Activated B cell treated with CpG ODN at 0.5 μM for 24 hours (primary cell): ENCODE measurements at regions not wholly inside any gene's neighbourhood (a gene's known extent, or its start where the extent isn't known, plus 50 kb on each side); places are given as distances from the start of the nearest gene placed in this dataset.
A peak's percentile ranks its signal among the peaks of the same experiment; 100 is the strongest.

Experiments used
- ATAC-seq: fragments of 200-7000 bp; cut with Tn5 transposase; one replicate; pipeline ENCODE4 v1.10.0; 2021; ENCODE audit warnings: low read depth, mild to moderate bottlenecking, moderate library complexity
- CTCF ChIA-PET: fragments of 350-600 bp; sonication (Branson Sonifier 250); formaldehyde crosslinking; loops from one replicate; lab custom pipeline; 2021; ENCODE audit warnings: antibody characterized with exemption; lab: Charles Lee
- POLR2A ChIA-PET: fragments of 350-600 bp; sonication (Branson Sonifier 250); formaldehyde crosslinking; loops from one replicate; lab custom pipeline; 2021; ENCODE audit warnings: antibody characterized with exemption; lab: Charles Lee
- DNase-seq: peaks from one replicate; pipeline ENCODE4 v3.0.0; 2022
- H3K27ac Mint-ChIP-seq: one replicate; pipeline ENCODE4 v1.8.0; 2020; ENCODE audit warnings: mixed read lengths
- H3K27me3 Mint-ChIP-seq: one replicate; pipeline ENCODE4 v1.8.0; 2021; ENCODE audit warnings: mixed read lengths
- H3K36me3 Mint-ChIP-seq: one replicate; pipeline ENCODE4 v1.8.0; 2021; ENCODE audit warnings: low read depth, mixed read lengths
- H3K4me1 Mint-ChIP-seq: one replicate; pipeline ENCODE4 v1.8.0; 2021; ENCODE audit warnings: mixed read lengths
- H3K4me3 Mint-ChIP-seq: one replicate; pipeline ENCODE4 v1.8.0; 2020; ENCODE audit warnings: mild to moderate bottlenecking, mixed read lengths
- H3K9me3 Mint-ChIP-seq: one replicate; pipeline ENCODE4 v1.8.0; 2020; ENCODE audit warnings: mixed read lengths
- CTCF ChIP-seq: fragments of 200-600 bp; IDR thresholded peaks from one replicate; pipeline ENCODE4 v1.8.0; 2022; ENCODE audit warnings: antibody characterized with exemption, mild to moderate bottlenecking
- intact Hi-C: fragments of 100-400 bp; cut with micrococcal nuclease; formaldehyde crosslinking; loops from one replicate; pipeline ENCODE4 v1.15.1; 2024

GRCh38 chr15:98546329-98546728 lies 102.0 kb upstream of the IGF1R start:
- Mint-ChIP-seq H3K27me3 (peaks cover 34% of the 10 kb centered on the region), H3K4me1 (peaks cover 22% of the 10 kb centered on the region), H3K27ac (no peak overlapping the region), H3K4me3 (no peak overlapping the region), H3K9me3 (peaks cover 5% of the 10 kb centered on the region), H3K36me3 (no peaks in the 10 kb centered on the region)
- intact Hi-C loops = no loop called here
- no peak for ATAC-seq
- no peak for TF ChIP-seq CTCF
- ChIA-PET POLR2A (no interaction called here), CTCF (no interaction called here)
- no peak for DNase-seq

GRCh38 chr15:98547275-98547674 lies 101.1 kb upstream of the IGF1R start:
- ChIA-PET CTCF (no interaction called here), POLR2A (no interaction called here)
- intact Hi-C loops = no loop called here
- Mint-ChIP-seq H3K4me1 (peaks cover 22% of the 10 kb centered on the region), H3K27me3 (peaks cover 34% of the 10 kb centered on the region), H3K27ac (no peak overlapping the region), H3K9me3 (peaks cover 5% of the 10 kb centered on the region), H3K36me3 (no peaks in the 10 kb centered on the region), H3K4me3 (peak overlapping the region; percentile 80)
- DNase-seq = no peak
- no peak for TF ChIP-seq CTCF
- no peak for ATAC-seq

GRCh38 chr15:98547741-98548138 lies 100.6 kb upstream of the IGF1R start:
- Mint-ChIP-seq H3K4me1 (peaks cover 22% of the 10 kb centered on the region), H3K36me3 (no peaks in the 10 kb centered on the region), H3K27ac (peak overlapping the region; percentile 2), H3K9me3 (peaks cover 5% of the 10 kb centered on the region), H3K27me3 (peaks cover 34% of the 10 kb centered on the region), H3K4me3 (peak overlapping the region; percentile 80)
- POLR2A ChIA-PET = interaction anchor here (1.0 kb wide), 1 partner anchor 1186 kb away, joined by 6 read pairs; the partner anchor contains the start of gene LYSMD4
- intact Hi-C loops = loop anchor here (2.0 kb wide), 1 partner anchor 99 kb away; no protein-coding TSS in a partner anchor
- CTCF ChIA-PET = no interaction called here
- no peak for TF ChIP-seq CTCF
- ATAC-seq (peak; percentile 52), DNase-seq (no peak)

- TF ChIP-seq CTCF = no peak
- Mint-ChIP-seq H3K4me3 (peak overlapping the region; percentile 80), H3K27me3 (peaks cover 34% of the 10 kb centered on the region), H3K4me1 (peaks cover 22% of the 10 kb centered on the region), H3K36me3 (no peaks in the 10 kb centered on the region), H3K9me3 (peaks cover 5% of the 10 kb centered on the region), H3K27ac (peak overlapping the region; percentile 2)
- intact Hi-C loops = loop anchor here (2.0 kb wide), 1 partner anchor 98 kb away; no protein-coding TSS in a partner anchor
- ATAC-seq = peak; percentile 57
- CTCF ChIA-PET = no interaction called here
- POLR2A ChIA-PET = interaction anchor here (1.0 kb wide), 1 partner anchor 1185 kb away, joined by 6 read pairs; the partner anchor contains the start of gene LYSMD4
- DNase-seq = peak; percentile 16
Measured at GRCh38 chr15:98548139-98548971, 100.0 kb upstream of the IGF1R start.

- H3K4me1 Mint-ChIP-seq = peaks cover 22% of the 10 kb centered on the region
- ChIA-PET CTCF (no interaction called here), POLR2A (no interaction called here)
- ATAC-seq (no peak), DNase-seq (no peak)
- H3K36me3 Mint-ChIP-seq = no peaks in the 10 kb centered on the region
- H3K27ac Mint-ChIP-seq = no peak overlapping the region
- peak overlapping the region; percentile 80 for H3K4me3 Mint-ChIP-seq
- intact Hi-C loops = loop anchor here (2.0 kb wide), 1 partner anchor 98 kb away; no protein-coding TSS in a partner anchor
- H3K9me3 Mint-ChIP-seq = peaks cover 5% of the 10 kb centered on the region
- TF ChIP-seq CTCF = no peak
- H3K27me3 Mint-ChIP-seq = peaks cover 34% of the 10 kb centered on the region
Measured at GRCh38 chr15:98549003-98549402, 99.3 kb upstream of the IGF1R start.
